ENCODE measurements at regions not wholly inside any gene's neighbourhood (a gene's known extent, or its start where the extent isn't known, plus 50 kb on each side); places are given as distances from the start of the nearest gene placed in this dataset.

- no TSS peak for BruUV-seq (replicated peaks)
- intact Hi-C loops (cut with micrococcal nuclease) = no loop called here
- RAD21 ChIA-PET (ENCODE audit: low non-redundant PET in 1 of 2, low total read pairs in 2 of 2, uncharacterized antibody in 2 of 2, unreplicated experiment in 2 of 2) = no interaction called here
These were observed 372.1 kb upstream of the HS3ST5 start for GRCh38 chr6:114714836-114715507.

GRCh38 chr6:114713690-114714089 is 370.9 kb upstream of the HS3ST5 start:
- no peak overlapping the region for H3K4me3 ChIP-seq (replicated peaks in 1 of 2; ENCODE audit: low read depth in 1 of 2, low read length in 2 of 2)
- no peaks in the 10 kb centered on the region for H3K9me3 ChIP-seq (ENCODE audit: control insufficient read depth in 1 of 2, insufficient read depth in 1 of 2, low read depth in 1 of 2, low read length in 2 of 2)
- ChIA-PET CTCF (no interaction called here), RAD21 (ENCODE audit: low non-redundant PET in 1 of 2, low total read pairs in 2 of 2, uncharacterized antibody in 2 of 2, unreplicated experiment in 2 of 2) (no interaction called here), POLR2A (no interaction called here)
- H3K9me2 ChIP-seq (ENCODE audit: insufficient read depth) = no peaks in the 10 kb centered on the region
- BruUV-seq (replicated peaks) = no TSS peak
- H3K4me1 ChIP-seq (ENCODE audit: control insufficient read depth in 1 of 2, insufficient read depth in 2 of 2, low read length in 2 of 2) = no peaks in the 10 kb centered on the region
- DNase-seq (ENCODE audit: low read depth, low spot score) = no peak
- H3K79me2 ChIP-seq (ENCODE audit: insufficient read depth, low read length) = no peaks in the 10 kb centered on the region
- no peaks in the 10 kb centered on the region for H4K20me1 ChIP-seq (ENCODE audit: insufficient read depth)
- H3K9ac ChIP-seq (ENCODE audit: low read length) = no peak overlapping the region
- no peak for TF ChIP-seq SP1 (IDR thresholded peaks at IDR 0.05; ENCODE audit: low read depth)
- TF ChIP-seq ZNF274 (IDR thresholded peaks at IDR 0.05; ENCODE audit: low read depth, low read length) = no peak
- ATAC-seq = no peak
- H3K36me3 ChIP-seq (ENCODE audit: control insufficient read depth in 1 of 2, insufficient read depth in 2 of 2, low read length in 2 of 2) = no peaks in the 10 kb centered on the region
- intact Hi-C loops (cut with micrococcal nuclease) = no loop called here
- no peak overlapping the region for H2AFZ ChIP-seq (ENCODE audit: low read depth, low read length, poor library complexity, severe bottlenecking)
- H3K4me2 ChIP-seq (ENCODE audit: low read length) = no peak overlapping the region
- H3K27ac ChIP-seq (ENCODE audit: low read depth, low read length) = no peak overlapping the region
- no peaks in the 10 kb centered on the region for H3K27me3 ChIP-seq (ENCODE audit: insufficient read depth, low read length)

More at GRCh38 chr6:114714836-114715507, 372.1 kb upstream of the HS3ST5 start:
- CTCF ChIA-PET = no interaction called here
- Histone ChIP-seq H3K79me2 (ENCODE audit: insufficient read depth, low read length) (no peaks in the 10 kb centered on the region), H3K9me3 (ENCODE audit: control insufficient read depth in 1 of 2, insufficient read depth in 1 of 2, low read depth in 1 of 2, low read length in 2 of 2) (no peaks in the 10 kb centered on the region), H3K27ac (ENCODE audit: low read depth, low read length) (no peak overlapping the region), H3K4me3 (replicated peaks in 1 of 2; ENCODE audit: low read depth in 1 of 2, low read length in 2 of 2) (no peak overlapping the region), H3K27me3 (ENCODE audit: insufficient read depth, low read length) (no peaks in the 10 kb centered on the region), H3K36me3 (ENCODE audit: control insufficient read depth in 1 of 2, insufficient read depth in 2 of 2, low read length in 2 of 2) (no peaks in the 10 kb centered on the region), H4K20me1 (ENCODE audit: insufficient read depth) (no peaks in the 10 kb centered on the region), H3K9me2 (ENCODE audit: insufficient read depth) (no peaks in the 10 kb centered on the region), H3K9ac (ENCODE audit: low read length) (no peak overlapping the region), H2AFZ (ENCODE audit: low read depth, low read length, poor library complexity, severe bottlenecking) (no peak overlapping the region), H3K4me2 (ENCODE audit: low read length) (no peak overlapping the region), H3K4me1 (ENCODE audit: control insufficient read depth in 1 of 2, insufficient read depth in 2 of 2, low read length in 2 of 2) (no peaks in the 10 kb centered on the region)
- POLR2A ChIA-PET = no interaction called here
- ATAC-seq = no peak
- DNase-seq (ENCODE audit: low read depth, low spot score) = no peak
- TF ChIP-seq POLR2A (IDR thresholded peaks at IDR 0.05; ENCODE audit: borderline replicate concordance, extremely low read depth, insufficient read depth, insufficient read length) (no peak), CBX3 (IDR thresholded peaks at IDR 0.05; ENCODE audit: low read depth) (no peak), SRF (IDR thresholded peaks at IDR 0.05; ENCODE audit: low read depth) (no peak), ZFX (IDR thresholded peaks at IDR 0.05) (no peak), RAD21 (IDR thresholded peaks at IDR 0.05; ENCODE audit: low read depth) (no peak), TCF7L2 (IDR thresholded peaks at IDR 0.05; ENCODE audit: borderline replicate concordance, extremely low read depth, insufficient read depth, insufficient read length) (no peak), MAX (IDR thresholded peaks at IDR 0.05) (no peak), ZNF274 (IDR thresholded peaks at IDR 0.05; ENCODE audit: low read depth, low read length) (no peak), YY1 (IDR thresholded peaks at IDR 0.05; ENCODE audit: extremely low read depth, insufficient replicate concordance, low read depth, low read length) (no peak), JUND (IDR thresholded peaks at IDR 0.05) (no peak), EZH2phosphoT487 (IDR thresholded peaks at IDR 0.05; ENCODE audit: borderline replicate concordance) (no peak), EGR1 (IDR thresholded peaks at IDR 0.05; ENCODE audit: low read depth) (no peak)
